HFFc6 (cell line): ENCODE measurements at regions not wholly inside any gene's neighbourhood (a gene's known extent, or its start where the extent isn't known, plus 50 kb on each side); places are given as distances from the start of the nearest gene placed in this dataset.

Source experiments
- DNase-seq: peaks from one replicate; pipeline ENCODE4 v3.0.0-alpha.2; 2018
- H3K27ac Mint-ChIP-seq: 2 replicates; pipeline ENCODE4 v1.8.0; 2020; ENCODE audit warnings: mild to moderate bottlenecking, mixed read lengths
- H3K27me3 Mint-ChIP-seq: 2 replicates; pipeline ENCODE4 v1.8.0; 2021; ENCODE audit warnings: mild to moderate bottlenecking, moderate library complexity, mixed read lengths; ENCODE audit not compliant: insufficient read depth
- H3K36me3 Mint-ChIP-seq: 2 replicates; pipeline ENCODE4 v1.8.0; 2021; ENCODE audit warnings: low read depth, mixed read lengths
- H3K4me1 Mint-ChIP-seq: 2 replicates; pipeline ENCODE4 v1.8.0; 2020; ENCODE audit warnings: low read depth, mixed read lengths
- H3K4me3 Mint-ChIP-seq: 2 replicates; pipeline ENCODE4 v1.8.0; 2020; ENCODE audit warnings: mild to moderate bottlenecking, moderate library complexity, mixed read lengths
- H3K9me3 Mint-ChIP-seq: 2 replicates; pipeline ENCODE4 v1.8.0; 2020; ENCODE audit warnings: mild to moderate bottlenecking, mixed read lengths
- TF ChIP-seq, protein P1 (sequence below): fragments of 200-600 bp; sonication (generic); IDR thresholded peaks from 2 replicates; pipeline ENCODE4 v1.5.0; 2021; ENCODE audit warnings: antibody characterized with exemption, mild to moderate bottlenecking

DNA sequence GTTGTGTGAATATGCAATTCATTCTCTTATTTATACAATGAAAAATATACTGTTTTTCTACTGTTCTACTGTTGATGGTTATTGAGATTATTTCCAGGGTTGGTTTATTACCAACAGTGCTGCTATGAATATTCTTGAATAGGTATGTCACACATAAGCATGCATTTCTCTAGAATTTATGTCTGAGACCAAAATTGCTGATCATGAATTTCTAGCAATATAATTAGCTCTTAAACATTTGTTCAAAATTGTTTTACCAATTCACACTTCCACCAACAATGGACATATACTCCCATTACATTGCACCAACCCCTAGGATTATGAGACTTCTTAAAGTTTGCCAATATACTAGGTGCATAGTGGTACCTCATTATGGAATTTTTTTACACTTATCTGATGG lies 164.1 kb upstream of the KCNQ5 start:
- Mint-ChIP-seq H3K4me1 (peaks cover 16% of the 10 kb centered on the region), H3K27ac (no peak overlapping the region), H3K36me3 (no peaks in the 10 kb centered on the region), H3K27me3 (no peaks in the 10 kb centered on the region; the same call in 1 of the 2 replicates), H3K9me3 (no peaks in the 10 kb centered on the region), H3K4me3 (no peak overlapping the region)
- no peak for DNase-seq
- TF ChIP-seq, protein P1, sequence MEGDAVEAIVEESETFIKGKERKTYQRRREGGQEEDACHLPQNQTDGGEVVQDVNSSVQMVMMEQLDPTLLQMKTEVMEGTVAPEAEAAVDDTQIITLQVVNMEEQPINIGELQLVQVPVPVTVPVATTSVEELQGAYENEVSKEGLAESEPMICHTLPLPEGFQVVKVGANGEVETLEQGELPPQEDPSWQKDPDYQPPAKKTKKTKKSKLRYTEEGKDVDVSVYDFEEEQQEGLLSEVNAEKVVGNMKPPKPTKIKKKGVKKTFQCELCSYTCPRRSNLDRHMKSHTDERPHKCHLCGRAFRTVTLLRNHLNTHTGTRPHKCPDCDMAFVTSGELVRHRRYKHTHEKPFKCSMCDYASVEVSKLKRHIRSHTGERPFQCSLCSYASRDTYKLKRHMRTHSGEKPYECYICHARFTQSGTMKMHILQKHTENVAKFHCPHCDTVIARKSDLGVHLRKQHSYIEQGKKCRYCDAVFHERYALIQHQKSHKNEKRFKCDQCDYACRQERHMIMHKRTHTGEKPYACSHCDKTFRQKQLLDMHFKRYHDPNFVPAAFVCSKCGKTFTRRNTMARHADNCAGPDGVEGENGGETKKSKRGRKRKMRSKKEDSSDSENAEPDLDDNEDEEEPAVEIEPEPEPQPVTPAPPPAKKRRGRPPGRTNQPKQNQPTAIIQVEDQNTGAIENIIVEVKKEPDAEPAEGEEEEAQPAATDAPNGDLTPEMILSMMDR: no peak

GRCh38 chr6:72458521-72458920 lies 163.3 kb upstream of the KCNQ5 start:
- Mint-ChIP-seq H3K4me3 (no peak overlapping the region), H3K27me3 (no peaks in the 10 kb centered on the region; the same call in 1 of the 2 replicates)

DNA sequence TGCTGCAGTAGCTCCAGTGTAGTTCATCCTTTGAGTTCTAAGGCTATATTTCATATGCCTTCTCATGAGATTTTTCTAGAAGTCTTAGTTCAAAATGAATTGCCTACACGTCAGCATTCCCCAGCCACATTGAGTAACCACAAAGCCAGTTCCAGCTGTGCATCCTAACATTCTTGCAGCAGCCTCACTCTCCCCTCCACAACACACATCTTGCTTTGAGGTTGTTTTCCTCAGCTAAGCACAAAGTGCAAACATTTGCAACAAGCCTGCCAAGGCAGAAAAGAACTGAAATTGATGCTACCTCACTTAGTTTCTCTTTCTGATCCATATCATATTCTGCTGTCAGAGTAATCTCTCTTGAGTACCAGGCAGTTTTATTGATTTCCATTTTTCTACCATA lies 160.7 kb upstream of the KCNQ5 start:
- no peaks in the 10 kb centered on the region for H3K9me3 Mint-ChIP-seq
- peak; percentile 6 for DNase-seq
- TF ChIP-seq, protein P1: no peak
- no peak overlapping the region for H3K27ac Mint-ChIP-seq
- H3K36me3 Mint-ChIP-seq: no peaks in the 10 kb centered on the region
- no peaks in the 10 kb centered on the region for H3K27me3 Mint-ChIP-seq
- H3K4me1 Mint-ChIP-seq: peaks cover 41% of the 10 kb centered on the region
- no peak overlapping the region; the same call in 1 of the 2 replicates for H3K4me3 Mint-ChIP-seq

More at GRCh38 chr6:72458521-72458920, 163.3 kb upstream of the KCNQ5 start:
- no peak for DNase-seq
- TF ChIP-seq, protein P1: no peak
- Mint-ChIP-seq H3K9me3 (no peaks in the 10 kb centered on the region), H3K27ac (no peak overlapping the region), H3K36me3 (no peaks in the 10 kb centered on the region), H3K4me1 (peaks cover 16% of the 10 kb centered on the region)

DNA sequence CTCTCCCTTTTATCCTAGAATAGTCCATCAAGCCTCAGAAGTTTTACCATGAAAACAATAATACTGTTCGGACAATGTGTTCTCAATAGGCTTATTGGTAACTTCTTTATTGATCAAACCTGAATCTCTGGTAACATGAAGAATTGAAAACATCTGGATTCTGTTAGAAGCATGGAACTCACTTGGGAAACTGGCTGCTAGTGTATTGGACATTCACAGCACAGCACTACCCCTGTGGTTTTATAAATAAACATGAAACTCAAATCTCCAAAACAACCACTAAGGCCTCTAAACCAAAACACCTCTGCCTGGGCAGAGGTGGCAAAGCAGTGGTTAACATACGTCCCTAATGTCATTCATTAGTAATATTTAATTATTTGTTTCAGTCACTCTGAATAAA lies 157.6 kb upstream of the KCNQ5 start:
- Mint-ChIP-seq H3K27ac (no peak overlapping the region), H3K9me3 (no peaks in the 10 kb centered on the region), H3K4me3 (no peak overlapping the region), H3K27me3 (peaks cover 2% of the 10 kb centered on the region; the same call in 1 of the 2 replicates), H3K36me3 (peaks cover 5% of the 10 kb centered on the region; the same call in 1 of the 2 replicates), H3K4me1 (peaks cover 59% of the 10 kb centered on the region)
- DNase-seq: no peak
- TF ChIP-seq, protein P1: no peak

GRCh38 chr6:72464791-72465691 lies 156.8 kb upstream of the KCNQ5 start:
- peaks cover 59% of the 10 kb centered on the region for H3K4me1 Mint-ChIP-seq
- DNase-seq: peak; percentile 68
- no peaks in the 10 kb centered on the region for H3K9me3 Mint-ChIP-seq
- peak overlapping the region; percentile 60 for H3K27ac Mint-ChIP-seq
- H3K27me3 Mint-ChIP-seq: peaks cover 2% of the 10 kb centered on the region; the same call in 1 of the 2 replicates
- TF ChIP-seq, protein P1: no peak
- peaks cover 5% of the 10 kb centered on the region; the same call in 1 of the 2 replicates for H3K36me3 Mint-ChIP-seq
- peak overlapping the region; percentile 33 for H3K4me3 Mint-ChIP-seq
